ENCODE measurements at regions not wholly inside any gene's neighbourhood (a gene's known extent, or its start where the extent isn't known, plus 50 kb on each side); places are given as distances from the start of the nearest gene placed in this dataset.
"Not testable (repeated sequence)": the region's sequence is repeated elsewhere in the genome, so short reads cannot be mapped to it uniquely, and the experiment has no call there.

GRCh38 chr18:14958701-14959100 is 210.7 kb downstream of the ANKRD30B start:
- TF ChIP-seq, protein P1, sequence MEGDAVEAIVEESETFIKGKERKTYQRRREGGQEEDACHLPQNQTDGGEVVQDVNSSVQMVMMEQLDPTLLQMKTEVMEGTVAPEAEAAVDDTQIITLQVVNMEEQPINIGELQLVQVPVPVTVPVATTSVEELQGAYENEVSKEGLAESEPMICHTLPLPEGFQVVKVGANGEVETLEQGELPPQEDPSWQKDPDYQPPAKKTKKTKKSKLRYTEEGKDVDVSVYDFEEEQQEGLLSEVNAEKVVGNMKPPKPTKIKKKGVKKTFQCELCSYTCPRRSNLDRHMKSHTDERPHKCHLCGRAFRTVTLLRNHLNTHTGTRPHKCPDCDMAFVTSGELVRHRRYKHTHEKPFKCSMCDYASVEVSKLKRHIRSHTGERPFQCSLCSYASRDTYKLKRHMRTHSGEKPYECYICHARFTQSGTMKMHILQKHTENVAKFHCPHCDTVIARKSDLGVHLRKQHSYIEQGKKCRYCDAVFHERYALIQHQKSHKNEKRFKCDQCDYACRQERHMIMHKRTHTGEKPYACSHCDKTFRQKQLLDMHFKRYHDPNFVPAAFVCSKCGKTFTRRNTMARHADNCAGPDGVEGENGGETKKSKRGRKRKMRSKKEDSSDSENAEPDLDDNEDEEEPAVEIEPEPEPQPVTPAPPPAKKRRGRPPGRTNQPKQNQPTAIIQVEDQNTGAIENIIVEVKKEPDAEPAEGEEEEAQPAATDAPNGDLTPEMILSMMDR (IDR thresholded peaks at IDR 0.05; ENCODE audit: insufficient read depth, missing control alignments): no peak
- no peak for DNase-seq (ENCODE audit: insufficient read length, low spot score)

GRCh38 chr18:14959550-14959949 is 211.6 kb downstream of the ANKRD30B start:
- DNase-seq (ENCODE audit: insufficient read length, low spot score) (no peak), FAIRE-seq (no peak)
- TF ChIP-seq, protein P1 (IDR thresholded peaks at IDR 0.05; ENCODE audit: insufficient read depth, missing control alignments): no peak

More at GRCh38 chr18:14958701-14959100, 210.7 kb downstream of the ANKRD30B start:
- no peak for FAIRE-seq

DNA sequence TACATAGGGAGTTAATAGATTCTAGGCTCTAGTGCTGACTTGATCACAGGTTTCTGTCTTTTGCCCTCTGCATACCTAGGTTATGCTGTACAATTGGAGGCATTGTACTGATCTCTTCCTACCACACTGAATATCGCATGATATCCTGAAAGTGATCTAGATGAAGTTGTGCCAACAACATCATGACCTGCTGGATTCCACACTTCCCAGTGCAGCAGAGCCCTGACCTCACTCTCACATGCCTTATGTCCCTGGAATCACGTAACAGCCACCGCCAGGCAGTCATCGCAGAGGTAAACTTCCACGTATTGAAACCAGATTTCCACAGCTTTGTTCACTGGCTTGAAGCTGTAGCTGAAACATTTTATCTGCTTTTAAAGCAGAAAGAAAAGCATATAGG is 214.0 kb downstream of the ANKRD30B start:
- FAIRE-seq (no peak), DNase-seq (ENCODE audit: insufficient read length, low spot score) (no peak)
- TF ChIP-seq, protein P1 (IDR thresholded peaks at IDR 0.05; ENCODE audit: insufficient read depth, missing control alignments): no peak

DNA sequence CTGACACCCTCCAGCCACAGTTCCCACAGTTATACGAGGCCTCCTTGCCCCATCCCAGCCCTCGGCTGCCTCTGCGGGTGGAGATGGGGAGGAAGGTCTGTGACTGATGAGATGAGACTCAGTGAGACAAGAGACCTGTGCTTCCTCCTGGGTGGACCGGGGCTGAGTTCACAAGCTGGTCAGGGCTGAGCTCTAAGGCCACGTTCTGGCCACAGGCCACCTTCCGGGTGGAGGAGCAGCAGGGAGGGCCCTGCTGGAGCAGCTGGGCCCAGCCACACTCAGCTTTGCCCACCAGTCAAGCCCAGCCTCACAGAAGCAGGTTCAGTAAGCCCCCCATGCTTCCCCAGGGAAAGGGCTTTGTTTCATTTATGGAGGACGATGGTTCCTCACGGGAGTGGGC is 214.7 kb downstream of the ANKRD30B start:
- DNase-seq (ENCODE audit: insufficient read length, low spot score): no peak
- FAIRE-seq: no peak
- TF ChIP-seq, protein P1 (IDR thresholded peaks at IDR 0.05; ENCODE audit: insufficient read depth, missing control alignments): no peak

DNA sequence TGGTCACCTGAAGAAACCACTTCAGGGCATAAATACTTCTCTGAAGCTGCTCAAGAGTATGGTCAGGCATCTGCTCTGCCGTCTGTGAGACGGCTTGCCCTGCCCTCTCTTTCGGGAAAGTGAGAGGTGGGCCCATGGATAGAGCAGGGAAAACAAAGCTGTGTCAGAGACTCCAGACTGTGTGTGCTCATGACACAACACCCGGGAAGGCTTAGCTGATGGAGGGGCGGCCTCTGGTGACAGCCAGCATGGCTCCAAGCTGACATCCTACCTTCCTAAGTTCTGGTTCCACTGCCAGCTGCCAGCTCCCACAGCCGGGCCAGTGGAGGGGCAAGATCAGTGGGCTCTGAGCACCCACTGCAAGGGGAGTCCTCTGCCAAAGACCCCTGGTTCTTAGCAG is 215.3 kb downstream of the ANKRD30B start:
- no peak for DNase-seq (ENCODE audit: insufficient read length, low spot score)
- TF ChIP-seq, protein P1 (IDR thresholded peaks at IDR 0.05; ENCODE audit: insufficient read depth, missing control alignments): no peak
- FAIRE-seq: no peak

DNA sequence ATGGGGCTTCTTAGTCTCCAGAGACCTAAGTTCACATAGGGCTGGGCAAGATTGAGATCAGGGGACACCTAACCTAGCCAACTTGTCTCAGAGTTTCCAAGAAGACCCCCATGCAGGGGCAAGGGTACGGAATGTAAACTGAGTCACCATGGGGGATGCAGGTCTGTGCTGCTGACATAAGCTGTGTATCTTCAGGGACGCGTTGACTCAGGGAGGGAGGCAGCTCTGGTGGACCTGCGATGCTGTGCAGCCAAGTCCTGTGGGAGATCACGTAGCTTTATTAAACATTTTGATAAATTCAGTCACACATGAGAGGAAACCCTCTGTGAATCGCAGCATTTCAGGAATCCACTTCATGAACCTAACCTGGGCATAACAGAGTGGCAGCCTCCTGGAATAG is 216.0 kb downstream of the ANKRD30B start:
- DNase-seq (ENCODE audit: insufficient read length, low spot score) (no peak), FAIRE-seq (no peak)
- TF ChIP-seq, protein P1 (IDR thresholded peaks at IDR 0.05; ENCODE audit: insufficient read depth, missing control alignments): no peak

- DNase-seq (ENCODE audit: insufficient read length, low spot score) (no peak), FAIRE-seq (no peak)
- TF ChIP-seq, protein P1 (IDR thresholded peaks at IDR 0.05; ENCODE audit: insufficient read depth, missing control alignments): no peak
Observed at GRCh38 chr18:14964406-14964805, 216.4 kb downstream of the ANKRD30B start.

DNA sequence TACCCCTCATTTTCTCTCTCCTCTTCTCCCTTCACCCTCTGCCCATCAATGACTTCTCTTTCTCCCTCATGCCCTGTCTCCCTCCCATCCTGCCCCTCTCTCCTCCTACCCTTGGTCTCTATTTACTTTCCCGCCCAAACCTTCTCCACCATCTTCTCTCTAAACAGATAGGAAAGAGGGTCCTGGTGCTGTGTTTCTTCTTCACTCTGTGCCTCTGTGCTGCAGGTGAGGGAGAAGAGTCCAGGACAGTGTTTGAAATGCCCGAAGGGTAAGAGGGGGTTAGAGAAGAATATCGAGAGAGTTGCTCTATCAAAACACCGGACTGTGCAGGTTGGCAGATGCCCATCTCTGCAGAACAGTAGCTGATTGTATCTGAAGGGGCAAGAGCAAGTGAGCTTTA is 217.0 kb downstream of the ANKRD30B start:
- not testable (repeated sequence) for FAIRE-seq

More for the DNA sequence above, 217.0 kb downstream of the ANKRD30B start:
- DNase-seq (ENCODE audit: insufficient read length, low spot score): not testable (repeated sequence)

All from D721Med (cell line).